ENCODE measurements at regions not wholly inside any gene's neighbourhood (a gene's known extent, or its start where the extent isn't known, plus 50 kb on each side); places are given as distances from the start of the nearest gene placed in this dataset.

GRCh38 chr16:51757124-51757470 lies 606.0 kb upstream of the SALL1 start:
- Histone ChIP-seq H3K36me3 (no peaks in the 10 kb centered on the region), H3K4me1 (peaks cover 0 to 12% (median 9%) of the 10 kb centered on the region in 4 donors), H3K9me3 (no peaks in the 10 kb centered on the region), H3K4me3 (no peak overlapping the region), H3K27me3 (peaks cover 0 to 21% (median 0%) of the 10 kb centered on the region in 4 donors), H3K27ac (replicated peaks in 1 of 4) (no peak overlapping the region)
- 96% methylated on average over 7 of the region's 7 CpGs for WGBS
- intact Hi-C loops (cut with DNase I) = no loop called here
- DNase-seq (ENCODE audit: extremely low spot score) = no peak
- TF ChIP-seq EP300 (IDR thresholded peaks at IDR 0.05) (no peak), CTCF (IDR thresholded peaks at IDR 0.05) (no peak), POLR2A (IDR thresholded peaks at IDR 0.05; ENCODE audit: low read depth) (no peak), POLR2AphosphoS5 (IDR thresholded peaks at IDR 0.05) (no peak)

GRCh38 chr16:51756447-51757123 lies 605.5 kb upstream of the SALL1 start:
- TF ChIP-seq POLR2AphosphoS5 (IDR thresholded peaks at IDR 0.05) = no peak
- no peak for TF ChIP-seq EP300 (IDR thresholded peaks at IDR 0.05)
- no peak for TF ChIP-seq CTCF (IDR thresholded peaks at IDR 0.05)
- no peak for TF ChIP-seq POLR2A (IDR thresholded peaks at IDR 0.05; ENCODE audit: low read depth)
- Histone ChIP-seq H3K36me3 (no peaks in the 10 kb centered on the region), H3K27me3 (peaks cover 0 to 21% (median 0%) of the 10 kb centered on the region in 4 donors), H3K27ac (replicated peaks in 1 of 4) (no peak overlapping the region), H3K4me1 (peaks cover 0 to 6% (median 4%) of the 10 kb centered on the region in 4 donors), H3K4me3 (no peak overlapping the region), H3K9me3 (no peaks in the 10 kb centered on the region)
- DNase-seq (ENCODE audit: extremely low spot score) = no peak
- intact Hi-C loops (cut with DNase I) = no loop called here
- WGBS = 68% methylated on average over 14 of the region's 14 CpGs

GRCh38 chr16:51755577-51756355 lies 604.7 kb upstream of the SALL1 start:
- TF ChIP-seq POLR2A (IDR thresholded peaks at IDR 0.05; ENCODE audit: low read depth) (no peak), EP300 (IDR thresholded peaks at IDR 0.05) (no peak), CTCF (IDR thresholded peaks at IDR 0.05) (no peak), POLR2AphosphoS5 (IDR thresholded peaks at IDR 0.05) (no peak)
- Histone ChIP-seq H3K9me3 (no peaks in the 10 kb centered on the region), H3K27me3 (peaks cover 0 to 21% (median 0%) of the 10 kb centered on the region in 4 donors), H3K4me1 (no peaks in the 10 kb centered on the region), H3K4me3 (no peak overlapping the region), H3K36me3 (no peaks in the 10 kb centered on the region), H3K27ac (replicated peaks in 1 of 4) (no peak overlapping the region)
- 78% methylated on average over 4 of the region's 4 CpGs for WGBS
- DNase-seq (ENCODE audit: extremely low spot score) = no peak
- intact Hi-C loops (cut with DNase I) = no loop called here

GRCh38 chr16:51755039-51755501 lies 604.0 kb upstream of the SALL1 start:
- Histone ChIP-seq H3K4me1 (no peaks in the 10 kb centered on the region), H3K4me3 (no peak overlapping the region), H3K9me3 (no peaks in the 10 kb centered on the region), H3K36me3 (no peaks in the 10 kb centered on the region), H3K27ac (replicated peaks in 1 of 4) (no peak overlapping the region), H3K27me3 (peaks cover 0 to 21% (median 0%) of the 10 kb centered on the region in 4 donors)
- DNase-seq (ENCODE audit: extremely low spot score) = no peak
- intact Hi-C loops (cut with DNase I) = no loop called here
- TF ChIP-seq CTCF (IDR thresholded peaks at IDR 0.05) = no peak
- no peak for TF ChIP-seq POLR2A (IDR thresholded peaks at IDR 0.05; ENCODE audit: low read depth)
- no peak for TF ChIP-seq POLR2AphosphoS5 (IDR thresholded peaks at IDR 0.05)
- TF ChIP-seq EP300 (IDR thresholded peaks at IDR 0.05) = no peak
- WGBS = 60% methylated on average over 10 of the region's 12 CpGs
